Stimulated activated memory B cell treated with anti-CD40 and anti-IgM and Interleukin-4, amounts not matched to agents 10 μg/mL and 1 μg/mL and 100 μg/mL, for 72 hours (primary cell): ENCODE measurements at regions not wholly inside any gene's neighbourhood (a gene's known extent, or its start where the extent isn't known, plus 50 kb on each side); places are given as distances from the start of the nearest gene placed in this dataset.
A peak's percentile ranks its signal among the peaks of the same experiment; 100 is the strongest.

Source experiments
- ATAC-seq: fragments of 150-1000 bp; cut with Tn5 transposase; 2 replicates; pipeline ENCODE4 v1.10.0; 2021
- H3K27ac Mint-ChIP-seq: one replicate; pipeline ENCODE4 v1.8.0; 2022; ENCODE audit warnings: mild to moderate bottlenecking, mixed read lengths
- H3K27me3 Mint-ChIP-seq: one replicate; pipeline ENCODE4 v1.8.0; 2022; ENCODE audit warnings: mixed read lengths
- H3K36me3 Mint-ChIP-seq: one replicate; pipeline ENCODE4 v1.8.0; 2022; ENCODE audit warnings: mixed read lengths
- H3K4me1 Mint-ChIP-seq: one replicate; pipeline ENCODE4 v1.8.0; 2022; ENCODE audit warnings: mixed read lengths
- H3K4me3 Mint-ChIP-seq: one replicate; pipeline ENCODE4 v1.8.0; 2022; ENCODE audit warnings: mild to moderate bottlenecking, moderate library complexity, mixed read lengths
- H3K9me3 Mint-ChIP-seq: one replicate; pipeline ENCODE4 v1.8.0; 2022; ENCODE audit warnings: mixed read lengths

DNA sequence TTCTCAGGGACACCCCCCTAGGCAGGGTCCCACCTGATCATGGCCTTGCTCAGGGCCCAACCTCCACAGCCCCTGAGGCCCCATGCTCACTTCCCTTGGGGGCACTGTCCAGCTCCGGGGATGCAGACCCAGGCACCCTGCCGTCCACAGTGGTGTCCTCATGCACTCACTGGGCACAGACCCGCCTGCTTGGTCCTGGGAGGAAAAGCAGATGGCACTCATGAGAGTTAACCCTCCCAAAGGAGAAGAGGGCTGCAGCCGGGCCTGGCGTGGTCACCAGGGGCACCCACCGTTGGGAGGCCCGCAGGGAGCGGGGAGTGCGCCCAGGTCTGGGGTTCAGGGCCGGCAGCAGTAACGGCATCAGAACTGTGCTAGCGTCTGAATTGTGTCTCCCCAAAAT is 1270.9 kb downstream of the BRD1 start:
- H3K4me3 Mint-ChIP-seq: no peak overlapping the region
- H3K36me3 Mint-ChIP-seq: no peaks in the 10 kb centered on the region

GRCh38 chr22:48556222-48556621 is 1271.5 kb downstream of the BRD1 start:
- no peak overlapping the region for H3K4me3 Mint-ChIP-seq
- H3K27me3 Mint-ChIP-seq: no peaks in the 10 kb centered on the region
- no peak overlapping the region for H3K27ac Mint-ChIP-seq
- no peaks in the 10 kb centered on the region for H3K4me1 Mint-ChIP-seq
- peaks cover 2% of the 10 kb centered on the region for H3K9me3 Mint-ChIP-seq
- no peaks in the 10 kb centered on the region for H3K36me3 Mint-ChIP-seq
- ATAC-seq: no peak

More for the DNA sequence above, 1270.9 kb downstream of the BRD1 start:
- Mint-ChIP-seq H3K27me3 (no peaks in the 10 kb centered on the region), H3K27ac (no peak overlapping the region), H3K9me3 (peaks cover 2% of the 10 kb centered on the region), H3K4me1 (no peaks in the 10 kb centered on the region)
- peak; percentile 25 for ATAC-seq

GRCh38 chr22:48555606-48556005 is 1272.1 kb downstream of the BRD1 start:
- Mint-ChIP-seq H3K4me3 (no peak overlapping the region), H3K27me3 (no peaks in the 10 kb centered on the region), H3K9me3 (peaks cover 2% of the 10 kb centered on the region), H3K36me3 (no peaks in the 10 kb centered on the region), H3K4me1 (no peaks in the 10 kb centered on the region), H3K27ac (no peak overlapping the region)
- no peak for ATAC-seq

GRCh38 chr22:48554893-48555572 is 1272.6 kb downstream of the BRD1 start:
- Mint-ChIP-seq H3K27ac (no peak overlapping the region), H3K4me3 (no peak overlapping the region), H3K27me3 (no peaks in the 10 kb centered on the region), H3K9me3 (peaks cover 2% of the 10 kb centered on the region), H3K4me1 (no peaks in the 10 kb centered on the region), H3K36me3 (no peaks in the 10 kb centered on the region)
- no peak for ATAC-seq

- peaks cover 2% of the 10 kb centered on the region for H3K9me3 Mint-ChIP-seq
- ATAC-seq: no peak
- H3K4me3 Mint-ChIP-seq: no peak overlapping the region
- no peak overlapping the region for H3K27ac Mint-ChIP-seq
- no peaks in the 10 kb centered on the region for H3K27me3 Mint-ChIP-seq
- H3K4me1 Mint-ChIP-seq: no peaks in the 10 kb centered on the region
- no peaks in the 10 kb centered on the region for H3K36me3 Mint-ChIP-seq
Measured at GRCh38 chr22:48553694-48554308, 1273.9 kb downstream of the BRD1 start.

DNA sequence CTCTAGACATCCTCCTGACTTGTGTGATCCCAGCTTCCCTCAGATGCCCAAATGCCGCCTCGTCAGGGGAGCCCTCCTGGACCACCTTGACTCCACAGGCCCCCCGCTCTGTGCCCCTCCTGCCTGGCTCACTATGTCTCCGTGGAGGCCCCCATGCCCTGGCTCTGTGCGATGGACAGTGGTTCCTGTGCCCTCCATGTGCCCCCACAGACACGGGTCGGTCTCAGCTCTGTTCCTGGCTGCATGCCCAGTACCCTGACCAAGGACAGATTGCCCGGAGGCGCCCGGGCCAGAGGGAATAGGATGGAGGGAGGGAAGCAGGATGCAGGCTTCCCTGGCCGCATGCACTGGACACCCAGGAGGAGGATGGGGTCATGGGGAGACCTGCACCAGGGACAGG is 1274.6 kb downstream of the BRD1 start:
- Mint-ChIP-seq H3K9me3 (peaks cover 2% of the 10 kb centered on the region), H3K4me1 (no peaks in the 10 kb centered on the region), H3K27ac (no peak overlapping the region), H3K27me3 (no peaks in the 10 kb centered on the region), H3K4me3 (no peak overlapping the region), H3K36me3 (no peaks in the 10 kb centered on the region)
- ATAC-seq: no peak

DNA sequence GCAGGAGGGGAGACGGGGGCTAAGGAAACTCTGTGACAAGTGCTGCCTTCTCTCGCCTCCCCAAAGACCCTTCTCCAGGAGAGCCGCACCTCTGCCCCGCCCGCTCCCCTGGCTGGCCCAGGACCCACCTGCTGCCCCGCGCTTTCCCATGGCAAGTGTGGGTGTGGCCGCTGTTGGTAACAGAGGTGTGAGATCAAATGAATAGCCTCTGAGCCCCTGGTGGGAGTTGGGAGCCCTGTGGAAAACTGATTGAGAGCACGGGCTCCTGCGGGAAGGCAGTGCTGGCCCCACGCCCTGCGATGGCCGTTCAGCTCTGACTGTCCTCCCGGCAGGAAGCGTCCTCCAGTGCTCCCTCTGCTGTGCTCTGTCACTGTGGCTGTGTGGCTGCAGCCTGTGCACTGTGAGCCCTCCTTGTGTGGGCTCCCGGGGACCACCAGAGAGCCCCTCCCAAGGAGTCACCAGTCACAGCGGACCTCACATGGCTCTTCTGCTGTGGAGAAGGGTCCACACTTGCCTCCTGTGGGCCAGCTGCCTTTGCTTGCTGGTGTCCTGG is 1275.9 kb downstream of the BRD1 start:
- H3K27ac Mint-ChIP-seq: no peak overlapping the region
- no peaks in the 10 kb centered on the region for H3K27me3 Mint-ChIP-seq
- H3K4me1 Mint-ChIP-seq: no peaks in the 10 kb centered on the region
- no peak overlapping the region for H3K4me3 Mint-ChIP-seq
- no peaks in the 10 kb centered on the region for H3K36me3 Mint-ChIP-seq
- ATAC-seq: no peak
- H3K9me3 Mint-ChIP-seq: no peaks in the 10 kb centered on the region

DNA sequence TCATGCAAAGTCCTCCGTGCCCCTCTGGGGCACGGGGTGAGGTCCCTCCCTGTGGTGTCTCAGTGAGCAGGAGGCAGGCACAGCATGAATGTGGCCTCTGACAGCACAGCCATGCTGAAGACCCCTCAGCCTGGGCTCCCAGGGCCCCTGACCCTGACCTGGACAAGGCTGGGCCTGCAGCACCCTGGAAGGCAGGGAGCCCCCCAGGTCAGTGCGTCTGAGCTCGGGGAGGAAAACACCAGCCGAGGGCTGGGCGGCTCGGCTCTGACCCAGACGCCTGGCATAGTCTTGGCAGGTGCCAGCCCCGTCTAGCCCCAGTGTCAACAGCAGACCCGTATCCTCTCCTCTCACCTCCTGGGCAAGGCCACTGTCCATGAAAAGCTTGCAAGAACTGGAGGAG is 1276.6 kb downstream of the BRD1 start:
- H3K4me3 Mint-ChIP-seq: no peak overlapping the region
- no peak overlapping the region for H3K27ac Mint-ChIP-seq
- H3K27me3 Mint-ChIP-seq: no peaks in the 10 kb centered on the region
- no peak for ATAC-seq
- H3K9me3 Mint-ChIP-seq: no peaks in the 10 kb centered on the region
- no peaks in the 10 kb centered on the region for H3K4me1 Mint-ChIP-seq
- H3K36me3 Mint-ChIP-seq: no peaks in the 10 kb centered on the region

- H3K27me3 Mint-ChIP-seq: no peaks in the 10 kb centered on the region
- ATAC-seq: no peak
- H3K4me1 Mint-ChIP-seq: no peaks in the 10 kb centered on the region
Measured at GRCh38 chr22:48548391-48548790, 1279.3 kb downstream of the BRD1 start.

DNA sequence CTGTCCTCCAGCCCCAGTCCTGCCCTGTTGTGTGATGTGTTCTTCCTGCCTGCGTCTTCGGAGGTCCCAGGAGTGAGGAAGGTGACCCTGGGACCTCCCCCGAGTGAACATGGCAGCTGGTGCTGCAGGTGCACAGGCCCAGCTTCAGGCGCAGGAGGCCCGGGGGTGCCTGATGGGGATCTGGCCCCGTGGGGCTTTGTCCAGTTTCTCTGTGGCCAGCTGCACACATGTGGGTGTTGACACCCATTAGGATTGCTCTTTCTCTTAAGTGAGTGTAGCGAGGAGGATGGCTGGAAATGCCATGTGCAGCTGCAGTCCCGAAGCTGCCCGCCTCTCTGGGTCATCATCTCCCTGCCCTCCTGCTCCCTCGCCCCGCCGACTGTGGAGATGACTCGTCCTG is 1279.7 kb downstream of the BRD1 start:
- no peak for ATAC-seq
- Mint-ChIP-seq H3K27me3 (no peaks in the 10 kb centered on the region), H3K27ac (no peak overlapping the region), H3K4me3 (no peak overlapping the region), H3K4me1 (no peaks in the 10 kb centered on the region), H3K9me3 (no peaks in the 10 kb centered on the region), H3K36me3 (no peaks in the 10 kb centered on the region)

More at GRCh38 chr22:48548391-48548790, 1279.3 kb downstream of the BRD1 start:
- H3K36me3 Mint-ChIP-seq: no peaks in the 10 kb centered on the region
- no peak overlapping the region for H3K4me3 Mint-ChIP-seq
- H3K9me3 Mint-ChIP-seq: no peaks in the 10 kb centered on the region
- H3K27ac Mint-ChIP-seq: no peak overlapping the region

- ATAC-seq: no peak
- Mint-ChIP-seq H3K9me3 (peaks cover 11% of the 10 kb centered on the region), H3K4me1 (no peaks in the 10 kb centered on the region)
Measured at GRCh38 chr22:48546653-48547424, 1280.8 kb downstream of the BRD1 start.

DNA sequence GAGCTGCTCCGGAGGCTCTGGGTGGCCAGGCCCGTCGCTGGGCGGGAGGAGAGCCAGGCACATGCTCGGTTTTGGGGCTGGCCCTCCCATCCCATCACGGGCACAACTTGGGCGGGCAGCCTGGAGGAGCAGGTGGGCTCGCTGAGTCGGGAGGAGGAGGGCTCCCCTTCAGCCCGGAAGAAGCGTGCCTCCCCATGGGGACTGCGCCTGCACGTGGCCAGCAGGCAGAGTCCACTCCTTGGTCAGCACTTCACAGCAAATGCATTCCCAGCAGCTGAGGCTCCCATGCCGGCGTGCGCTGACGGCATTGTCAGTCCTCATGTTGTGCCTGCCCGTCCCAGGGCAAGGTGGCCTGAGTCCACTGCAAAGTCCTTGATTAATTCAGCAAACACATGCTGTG is 1281.7 kb downstream of the BRD1 start:
- ATAC-seq: no peak
- H3K9me3 Mint-ChIP-seq: peaks cover 11% of the 10 kb centered on the region
- no peak overlapping the region for H3K27ac Mint-ChIP-seq
- no peaks in the 10 kb centered on the region for H3K36me3 Mint-ChIP-seq
- no peaks in the 10 kb centered on the region for H3K27me3 Mint-ChIP-seq
- no peaks in the 10 kb centered on the region for H3K4me1 Mint-ChIP-seq
- no peak overlapping the region for H3K4me3 Mint-ChIP-seq

More at GRCh38 chr22:48546653-48547424, 1280.8 kb downstream of the BRD1 start:
- Mint-ChIP-seq H3K36me3 (no peaks in the 10 kb centered on the region), H3K4me3 (no peak overlapping the region), H3K27ac (no peak overlapping the region), H3K27me3 (no peaks in the 10 kb centered on the region)

DNA sequence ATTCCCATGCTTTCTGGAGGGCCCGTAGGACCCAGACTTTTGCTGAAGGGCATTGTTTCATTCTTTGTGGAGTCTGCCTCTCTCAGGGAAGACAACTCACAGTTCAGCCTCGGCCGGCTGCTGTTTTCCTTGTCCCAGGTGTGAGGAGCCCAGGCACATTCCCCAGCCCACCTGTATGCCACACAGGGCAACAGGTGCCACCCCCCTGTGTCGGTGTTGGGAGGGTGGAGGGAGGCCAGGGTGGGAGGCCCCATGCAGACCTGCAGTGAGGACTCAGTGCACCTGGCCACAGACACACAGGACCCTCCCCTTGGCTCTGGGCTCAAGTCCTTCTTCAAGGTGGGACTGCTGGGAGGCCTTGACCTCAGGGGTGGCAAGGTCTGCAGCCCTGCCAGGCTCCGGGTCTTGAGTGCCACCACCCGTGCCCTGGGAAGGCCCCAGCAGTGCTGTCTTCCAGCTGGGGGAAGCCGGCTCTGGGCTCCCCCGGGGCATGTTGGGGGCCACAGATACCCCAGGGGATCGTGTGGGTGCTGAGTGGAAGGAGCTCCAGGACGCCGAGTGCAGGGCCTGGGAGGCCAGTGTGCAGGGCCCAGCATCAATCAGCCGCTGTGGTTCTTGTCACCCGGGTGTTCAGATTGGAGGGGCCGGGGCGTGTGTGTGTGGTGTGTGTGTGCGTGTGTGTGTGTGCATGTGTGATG is 1286.1 kb downstream of the BRD1 start:
- Mint-ChIP-seq H3K4me3 (no peak overlapping the region), H3K27me3 (no peaks in the 10 kb centered on the region), H3K4me1 (no peaks in the 10 kb centered on the region), H3K27ac (no peak overlapping the region), H3K36me3 (no peaks in the 10 kb centered on the region), H3K9me3 (peaks cover 11% of the 10 kb centered on the region)
- no peak for ATAC-seq

- H3K36me3 Mint-ChIP-seq: no peaks in the 10 kb centered on the region
- peaks cover 11% of the 10 kb centered on the region for H3K9me3 Mint-ChIP-seq
- H3K4me1 Mint-ChIP-seq: no peaks in the 10 kb centered on the region
- no peaks in the 10 kb centered on the region for H3K27me3 Mint-ChIP-seq
- ATAC-seq: no peak
- H3K27ac Mint-ChIP-seq: no peak overlapping the region
- no peak overlapping the region for H3K4me3 Mint-ChIP-seq
Measured at GRCh38 chr22:48539261-48539660, 1288.4 kb downstream of the BRD1 start.

DNA sequence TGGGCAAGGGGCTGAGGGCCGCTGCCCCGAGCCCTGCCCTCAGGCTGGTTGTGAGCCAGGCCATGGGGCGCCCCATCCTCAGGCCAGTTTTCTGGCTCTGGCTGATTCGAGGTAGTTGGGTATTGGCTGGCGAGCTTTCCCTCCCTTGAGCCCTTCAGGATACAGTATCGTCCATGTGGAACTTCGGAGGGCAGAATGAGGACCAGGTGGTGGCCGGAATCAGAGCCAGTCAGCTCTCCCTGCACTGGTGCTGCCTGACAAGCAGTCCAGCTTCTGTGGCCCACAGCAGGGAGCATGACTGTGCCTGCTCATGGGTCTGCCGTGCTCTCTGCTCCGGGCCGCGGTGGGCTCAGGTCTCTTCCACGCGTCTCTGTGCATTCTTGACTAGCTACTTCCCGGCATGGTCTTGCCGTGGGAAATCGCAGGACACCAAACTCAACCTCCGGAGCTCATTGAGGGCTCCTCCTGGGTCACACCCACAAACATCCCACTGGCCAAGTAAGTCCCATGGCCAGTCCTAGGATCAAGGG is 1289.3 kb downstream of the BRD1 start:
- H3K4me3 Mint-ChIP-seq: no peak overlapping the region
- H3K4me1 Mint-ChIP-seq: no peaks in the 10 kb centered on the region
- peaks cover 11% of the 10 kb centered on the region for H3K9me3 Mint-ChIP-seq
- no peak overlapping the region for H3K27ac Mint-ChIP-seq
- ATAC-seq: no peak
- H3K36me3 Mint-ChIP-seq: no peaks in the 10 kb centered on the region
- H3K27me3 Mint-ChIP-seq: no peaks in the 10 kb centered on the region
